MCF 10A (cell line): ENCODE measurements at regions not wholly inside any gene's neighbourhood (a gene's known extent, or its start where the extent isn't known, plus 50 kb on each side); places are given as distances from the start of the nearest gene placed in this dataset.

ENCODE experiments used
- BruUV-seq: library from RNA; stranded (reverse); fragments of 400-500 nt; replicated peaks from 2 replicates; lab custom pipeline; 2021; lab: Mats Ljungman, UMichigan
- CTCF ChIA-PET: fragments of 300-600 bp; sonication (Branson Sonifier 250); formaldehyde crosslinking; extraction: SDS; loops from one replicate; lab custom pipeline; 2021; ENCODE audit warnings: antibody characterized with exemption, inconsistent platforms; lab: Yijun Ruan, JAX
- POLR2A ChIA-PET: fragments of 300-600, 350-650 bp; sonication (Branson Sonifier 250); formaldehyde crosslinking; extraction: SDS; loops from one replicate; lab custom pipeline; 2020; ENCODE audit warnings: antibody characterized with exemption, inconsistent platforms; lab: Yijun Ruan, JAX
- DNase-seq: peaks from one replicate; pipeline ENCODE4 v3.0.0-alpha.2; 2018; ENCODE audit not compliant: unreplicated experiment
- H3K27ac Mint-ChIP-seq: one replicate; pipeline ENCODE4 v1.8.0; 2022; ENCODE audit warnings: mild to moderate bottlenecking, low read depth, mixed read lengths; ENCODE audit not compliant: unreplicated experiment
- H3K27me3 Mint-ChIP-seq: one replicate; pipeline ENCODE4 v1.8.0; 2022; ENCODE audit warnings: mixed read lengths; ENCODE audit not compliant: insufficient read depth, unreplicated experiment
- H3K36me3 Mint-ChIP-seq: one replicate; pipeline ENCODE4 v1.8.0; 2022; ENCODE audit warnings: mild to moderate bottlenecking, moderate library complexity, mixed read lengths; ENCODE audit not compliant: insufficient read depth, unreplicated experiment
- H3K4me1 Mint-ChIP-seq: one replicate; pipeline ENCODE4 v1.8.0; 2022; ENCODE audit warnings: mixed read lengths; ENCODE audit not compliant: insufficient read depth, unreplicated experiment
- H3K4me3 Mint-ChIP-seq: one replicate; pipeline ENCODE4 v1.8.0; 2022; ENCODE audit warnings: mild to moderate bottlenecking, moderate library complexity, mixed read lengths; ENCODE audit not compliant: unreplicated experiment
- H3K9me3 Mint-ChIP-seq: one replicate; pipeline ENCODE4 v1.8.0; 2022; ENCODE audit warnings: mixed read lengths; ENCODE audit not compliant: unreplicated experiment
- intact Hi-C: fragments of 100-400 bp; cut with micrococcal nuclease; formaldehyde crosslinking; loops from 2 replicates; pipeline ENCODE4 v1.14.1; 2022
- TF ChIP-seq, protein P1 (sequence below): fragments of 200-600 bp; IDR thresholded peaks from one replicate; pipeline ENCODE4 v1.8.0; 2022; ENCODE audit warnings: antibody characterized with exemption, mild to moderate bottlenecking; ENCODE audit not compliant: unreplicated experiment

- ChIA-PET POLR2A (no interaction called here), CTCF (interaction anchor here (0.6 to 1.1 kb wide), 3 partner anchors 27 to 58 kb away, joined by 4 read pairs; no protein-coding TSS in a partner anchor)
- DNase-seq = no peak
- Mint-ChIP-seq H3K4me1 (no peaks in the 10 kb centered on the region), H3K36me3 (no peaks in the 10 kb centered on the region), H3K27ac (no peak overlapping the region), H3K27me3 (no peaks in the 10 kb centered on the region), H3K4me3 (no peak overlapping the region), H3K9me3 (no peaks in the 10 kb centered on the region)
- no TSS peak for BruUV-seq
- intact Hi-C loops = no loop called here
- TF ChIP-seq, protein P1, sequence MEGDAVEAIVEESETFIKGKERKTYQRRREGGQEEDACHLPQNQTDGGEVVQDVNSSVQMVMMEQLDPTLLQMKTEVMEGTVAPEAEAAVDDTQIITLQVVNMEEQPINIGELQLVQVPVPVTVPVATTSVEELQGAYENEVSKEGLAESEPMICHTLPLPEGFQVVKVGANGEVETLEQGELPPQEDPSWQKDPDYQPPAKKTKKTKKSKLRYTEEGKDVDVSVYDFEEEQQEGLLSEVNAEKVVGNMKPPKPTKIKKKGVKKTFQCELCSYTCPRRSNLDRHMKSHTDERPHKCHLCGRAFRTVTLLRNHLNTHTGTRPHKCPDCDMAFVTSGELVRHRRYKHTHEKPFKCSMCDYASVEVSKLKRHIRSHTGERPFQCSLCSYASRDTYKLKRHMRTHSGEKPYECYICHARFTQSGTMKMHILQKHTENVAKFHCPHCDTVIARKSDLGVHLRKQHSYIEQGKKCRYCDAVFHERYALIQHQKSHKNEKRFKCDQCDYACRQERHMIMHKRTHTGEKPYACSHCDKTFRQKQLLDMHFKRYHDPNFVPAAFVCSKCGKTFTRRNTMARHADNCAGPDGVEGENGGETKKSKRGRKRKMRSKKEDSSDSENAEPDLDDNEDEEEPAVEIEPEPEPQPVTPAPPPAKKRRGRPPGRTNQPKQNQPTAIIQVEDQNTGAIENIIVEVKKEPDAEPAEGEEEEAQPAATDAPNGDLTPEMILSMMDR = no peak
Observed at GRCh38 chr4:53764761-53765490, 173.6 kb upstream of the LNX1 start.

DNA sequence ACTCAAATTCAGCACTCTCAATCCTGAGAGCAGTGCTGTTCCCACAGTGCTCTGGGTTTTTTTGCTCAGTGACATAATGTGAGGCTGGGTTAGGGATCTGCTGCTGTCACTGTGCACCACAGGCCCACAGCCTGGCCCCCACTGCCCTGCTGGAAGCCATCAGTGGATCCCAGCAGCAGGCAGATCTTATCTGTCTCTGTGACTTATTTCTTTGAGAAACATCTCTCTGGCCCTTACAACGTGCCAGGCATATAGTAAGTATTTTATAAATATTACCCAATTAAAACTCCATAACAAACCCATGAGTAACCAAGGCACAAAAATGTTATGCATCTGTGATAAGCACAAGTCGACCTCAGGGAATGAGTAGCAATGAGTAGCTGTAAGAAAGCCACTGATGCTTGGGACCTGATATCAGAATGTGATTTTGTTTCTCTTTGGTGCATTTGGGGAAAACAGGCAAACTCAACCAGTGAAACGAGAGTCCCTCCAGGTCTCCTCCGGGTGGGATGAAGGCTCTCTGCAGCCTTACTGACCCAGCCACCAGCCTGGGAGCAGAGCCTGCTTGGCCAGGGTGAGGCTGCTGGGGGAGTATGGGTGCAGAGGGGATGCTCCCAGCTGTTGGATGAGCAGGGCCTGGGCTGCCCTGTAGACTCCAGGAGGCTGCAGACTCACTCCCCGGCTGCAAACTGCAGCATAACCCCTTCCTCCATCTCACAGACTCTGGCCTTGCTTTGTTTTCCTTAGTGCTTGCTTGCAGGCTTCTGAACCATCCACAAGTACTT is 172.7 kb upstream of the LNX1 start:
- POLR2A ChIA-PET = no interaction called here
- no peak overlapping the region for H3K27ac Mint-ChIP-seq
- no peaks in the 10 kb centered on the region for H3K27me3 Mint-ChIP-seq
- H3K36me3 Mint-ChIP-seq = no peaks in the 10 kb centered on the region
- intact Hi-C loops = no loop called here
- DNase-seq = peak; percentile 9
- CTCF ChIA-PET = interaction anchor here (0.6 to 1.1 kb wide), 2 partner anchors 57 to 84 kb away, joined by 3 to 4 read pairs; no protein-coding TSS in a partner anchor
- no peaks in the 10 kb centered on the region for H3K4me1 Mint-ChIP-seq
- no TSS peak for BruUV-seq
- no peak overlapping the region for H3K4me3 Mint-ChIP-seq
- TF ChIP-seq, protein P1 = no peak
- no peaks in the 10 kb centered on the region for H3K9me3 Mint-ChIP-seq

GRCh38 chr4:53755656-53756055 is 164.4 kb upstream of the LNX1 start:
- no peak overlapping the region for H3K27ac Mint-ChIP-seq
- TF ChIP-seq, protein P1 = no peak
- ChIA-PET POLR2A (interaction anchor here (0.7 to 0.9 kb wide), 2 partner anchors 13 to 37 kb away, joined by 3 read pairs; no protein-coding TSS in a partner anchor), CTCF (no interaction called here)
- BruUV-seq = no TSS peak
- intact Hi-C loops = no loop called here
- no peak overlapping the region for H3K4me3 Mint-ChIP-seq
- H3K27me3 Mint-ChIP-seq = no peaks in the 10 kb centered on the region
- no peaks in the 10 kb centered on the region for H3K4me1 Mint-ChIP-seq
- no peak for DNase-seq
- H3K36me3 Mint-ChIP-seq = no peaks in the 10 kb centered on the region
- H3K9me3 Mint-ChIP-seq = peaks cover 7% of the 10 kb centered on the region

DNA sequence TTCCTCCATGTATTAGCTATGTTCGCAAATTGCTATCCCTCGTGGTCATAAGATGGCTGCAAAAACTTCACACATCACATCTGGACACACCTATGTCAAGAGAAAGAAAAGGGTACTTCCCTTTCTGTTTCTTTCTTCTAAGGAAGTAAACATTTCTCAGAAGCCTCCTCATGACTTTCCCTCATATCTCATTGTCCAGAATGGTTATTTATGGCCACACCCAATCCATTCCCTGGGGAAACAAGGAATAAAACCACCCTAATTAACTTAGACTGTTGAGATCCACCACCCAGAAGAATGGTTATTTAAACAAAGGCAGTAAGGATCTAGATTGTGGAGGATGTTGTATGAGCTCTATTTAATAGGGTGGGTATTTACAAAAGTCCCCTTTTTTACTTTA is 160.8 kb upstream of the LNX1 start:
- intact Hi-C loops = no loop called here
- ChIA-PET POLR2A (no interaction called here), CTCF (interaction anchor here (0.6 kb wide), 1 partner anchor 261 kb away, joined by 3 read pairs; no protein-coding TSS in a partner anchor)
- no TSS peak for BruUV-seq
- Mint-ChIP-seq H3K9me3 (peaks cover 7% of the 10 kb centered on the region), H3K4me1 (no peaks in the 10 kb centered on the region), H3K4me3 (no peak overlapping the region), H3K27ac (no peak overlapping the region), H3K27me3 (no peaks in the 10 kb centered on the region), H3K36me3 (no peaks in the 10 kb centered on the region)
- no peak for DNase-seq
- TF ChIP-seq, protein P1 = no peak
